SK-N-SH (cell line): ENCODE measurements at regions not wholly inside any gene's neighbourhood (a gene's known extent, or its start where the extent isn't known, plus 50 kb on each side); places are given as distances from the start of the nearest gene placed in this dataset.
A peak's percentile ranks its signal among the peaks of the same experiment; 100 is the strongest.

ENCODE experiments used
- CTCF ChIA-PET: fragments of 300-600, 350-600 bp; formaldehyde crosslinking; extraction: SDS; loops from one replicate; lab custom pipeline; 2021; lab: Yijun Ruan, JAX
- POLR2A ChIA-PET: fragments of 350-600 bp; sonication (Branson Sonifier 250); formaldehyde crosslinking; extraction: SDS; loops from one replicate; lab custom pipeline; 2020; ENCODE audit warnings: antibody characterized with exemption, inconsistent platforms; lab: Yijun Ruan, JAX
- DNase-seq: peaks from one replicate; pipeline ENCODE4 v3.0.0; 2012
- H2AFZ ChIP-seq: fragments of 200-600 bp; sonication (generic); 2 replicates; pipeline ENCODE4 v1.8.1; 2016; ENCODE audit warnings: antibody characterized with exemption, mild to moderate bottlenecking, low read depth
- H3F3A ChIP-seq: fragments of 200-600 bp; sonication (generic); replicated peaks from 2 replicates; pipeline ENCODE3; 2016; ENCODE audit warnings: antibody characterized with exemption, mild to moderate bottlenecking; ENCODE audit not compliant: insufficient read depth
- H3K27ac ChIP-seq, 2 experiments: fragments of 200-500 bp in 1 of 2; fragments of 200-600 bp in 1 of 2; sonication (Bioruptor generic) in 1 of 2; sonication (generic), shearing (Covaris generic) in 1 of 2; 2 replicates each; pipeline versions ENCODE4 v1.5.1 to v1.6.1; 2014 to 2016; ENCODE audit warnings: low read depth in 2 of 2, inconsistent platforms in 1 of 2, low read length in 1 of 2, mild to moderate bottlenecking in 1 of 2, mixed read lengths in 1 of 2
- H3K27me3 ChIP-seq: fragments of 200-600 bp; sonication (generic), shearing (Covaris generic); 2 replicates; pipeline ENCODE4 v1.6.1; 2016; ENCODE audit warnings: mixed run types; ENCODE audit not compliant: insufficient read depth
- H3K36me3 ChIP-seq, 2 experiments: fragments of 200-500 bp in 1 of 2; fragments of 200-600 bp in 1 of 2; sonication (Bioruptor generic) in 1 of 2; sonication (generic) in 1 of 2; replicated peaks in 1 of 2; 2 replicates each; pipeline versions ENCODE3 to v1.5.1; 2014 to 2016; ENCODE audit warnings: low read length in 1 of 2, mild to moderate bottlenecking in 1 of 2; ENCODE audit not compliant: insufficient read depth in 2 of 2, control insufficient read depth in 1 of 2
- H3K4me1 ChIP-seq, 2 experiments: fragments of 200-500 bp in 1 of 2; fragments of 200-600 bp in 1 of 2; sonication (Bioruptor generic) in 1 of 2; sonication (generic), shearing (Covaris generic) in 1 of 2; 2 replicates each; pipeline versions ENCODE4 v1.5.1 to v1.6.1; 2014 to 2016; ENCODE audit warnings: low read depth in 1 of 2, low read length in 1 of 2, mixed run types in 1 of 2; ENCODE audit not compliant: insufficient read depth in 2 of 2, control insufficient read depth in 1 of 2
- H3K4me2 ChIP-seq: fragments of 200-600 bp; sonication (generic), shearing (Covaris generic); 2 replicates; pipeline ENCODE4 v1.6.1; 2017; ENCODE audit warnings: mixed run types
- H3K4me3 ChIP-seq, 2 experiments: fragments of 200-500 bp in 1 of 2; fragments of 200-600 bp in 1 of 2; sonication (Bioruptor generic) in 1 of 2; sonication (generic), shearing (Covaris generic) in 1 of 2; 2 replicates each; pipeline versions ENCODE4 v1.5.1 to v1.8.1; 2014 to 2016; ENCODE audit warnings: low read depth in 2 of 2, inconsistent platforms in 1 of 2, low read length in 1 of 2, mild to moderate bottlenecking in 1 of 2, mixed read lengths in 1 of 2, moderate library complexity in 1 of 2
- H3K79me2 ChIP-seq: fragments of 200-600 bp; sonication (generic); 2 replicates; pipeline ENCODE4 v1.8.1; 2017; ENCODE audit warnings: mild to moderate bottlenecking; ENCODE audit not compliant: insufficient read depth
- H3K9ac ChIP-seq: fragments of 200-600 bp; sonication (generic); 2 replicates; pipeline ENCODE4 v1.6.1; 2017; ENCODE audit warnings: mixed run types
- H3K9me2 ChIP-seq: fragments of 200-600 bp; sonication (generic); 2 replicates; pipeline ENCODE4 v1.6.1; 2017; ENCODE audit warnings: mixed run types
- H3K9me3 ChIP-seq: fragments of 200-600 bp; sonication (generic); 2 replicates; pipeline ENCODE4 v1.6.1; 2017; ENCODE audit warnings: mixed run types, mild to moderate bottlenecking, moderate library complexity
- H4K20me1 ChIP-seq: fragments of 200-600 bp; sonication (generic); 2 replicates; pipeline ENCODE4 v1.6.1; 2017; ENCODE audit warnings: mild to moderate bottlenecking, mixed run types; ENCODE audit not compliant: insufficient read depth
- CHD2 ChIP-seq: fragments of 150-350 bp; IDR thresholded peaks from 2 replicates; pipeline ENCODE4 v1.6.1; 2018; ENCODE audit warnings: low read length; ENCODE audit not compliant: partially characterized antibody
- CTCF ChIP-seq: fragments of 200-600 bp; sonication (generic); IDR thresholded peaks from 2 replicates; pipeline ENCODE4 v1.6.1; 2017; ENCODE audit warnings: antibody characterized with exemption, mild to moderate bottlenecking, moderate library complexity
- EP300 ChIP-seq, 2 experiments: IDR thresholded peaks; 2 replicates each; pipeline versions ENCODE4 v1.4.0 to v1.6.1; 2012; ENCODE audit warnings: borderline replicate concordance in 1 of 2, low read depth in 1 of 2, low read length in 1 of 2
- EZH2phosphoT487 ChIP-seq: fragments of 200-600 bp; sonication (generic); IDR thresholded peaks from 2 replicates; pipeline ENCODE4 v1.6.1; 2017; ENCODE audit warnings: low read depth, mixed run types, mild to moderate bottlenecking, antibody characterized with exemption, moderate library complexity, borderline replicate concordance
- FOSL2 ChIP-seq: IDR thresholded peaks from 2 replicates; pipeline ENCODE4 v1.4.0; 2012; ENCODE audit warnings: low read depth, mild to moderate bottlenecking, moderate library complexity, borderline replicate concordance
- FOXM1 ChIP-seq: IDR thresholded peaks from 2 replicates; pipeline ENCODE4 v1.4.0; 2012; ENCODE audit warnings: low read depth, mild to moderate bottlenecking
- GATA2 ChIP-seq: sonication (generic); formaldehyde crosslinking; IDR thresholded peaks from 2 replicates; pipeline ENCODE4 v1.5.0; 2020; ENCODE audit warnings: mild to moderate bottlenecking, missing genetic modification reagents
- IRF3 ChIP-seq: fragments of 150-350 bp; IDR thresholded peaks from 2 replicates; pipeline ENCODE4 v1.6.1; 2016; ENCODE audit warnings: mild to moderate bottlenecking, low read depth, low read length
- MAX ChIP-seq: IDR thresholded peaks from 2 replicates; pipeline ENCODE4 v1.4.0; 2012; ENCODE audit warnings: low read depth
- MEF2A ChIP-seq: IDR thresholded peaks from 2 replicates; pipeline ENCODE4 v1.4.0; 2012; ENCODE audit warnings: low read depth, borderline replicate concordance
- NRF1 ChIP-seq: IDR thresholded peaks from 2 replicates; pipeline ENCODE4 v1.6.1; 2012; ENCODE audit warnings: low read depth, mild to moderate bottlenecking, low read length
- PBX3 ChIP-seq: IDR thresholded peaks from 2 replicates; pipeline ENCODE4; 2012
- RAD21 ChIP-seq: IDR thresholded peaks from 2 replicates; pipeline ENCODE4 v1.6.1; 2012; ENCODE audit warnings: mild to moderate bottlenecking, low read length
- REST ChIP-seq: IDR thresholded peaks from 2 replicates; pipeline ENCODE4 v1.6.1; 2012; ENCODE audit warnings: mild to moderate bottlenecking, low read depth, low read length, moderate library complexity
- RFX5 ChIP-seq: IDR thresholded peaks from 2 replicates; pipeline ENCODE4 v1.6.1; 2012; ENCODE audit warnings: mild to moderate bottlenecking, improper control_type of control experiment, low read length
- RXRA ChIP-seq: IDR thresholded peaks from 2 replicates; pipeline ENCODE4 v1.4.0; 2012; ENCODE audit warnings: low read depth, mild to moderate bottlenecking, borderline replicate concordance
- TAF1 ChIP-seq: IDR thresholded peaks from 2 replicates; pipeline ENCODE4 v1.6.1; 2012; ENCODE audit warnings: low read depth, mild to moderate bottlenecking, low read length, moderate library complexity, borderline replicate concordance
- TEAD4 ChIP-seq: IDR thresholded peaks from 2 replicates; pipeline ENCODE4 v1.4.0; 2012; ENCODE audit warnings: mild to moderate bottlenecking, borderline replicate concordance; ENCODE audit not compliant: insufficient read depth
- WGBS: methylation state at CpG from one replicate; pipeline ENCODE4 v1.1.6; 2017; ENCODE audit warnings: low lambda C conversion rate; 5-methylcytosine and 5-hydroxymethylcytosine counted together

- H3K79me2 ChIP-seq: no peaks in the 10 kb centered on the region
- H3K9me3 ChIP-seq: peaks cover 4% of the 10 kb centered on the region; the same call in 1 of the 2 replicates
- no peak for DNase-seq
- no peaks in the 10 kb centered on the region for H3K4me1 ChIP-seq
- WGBS: 44% methylated on average over 4 of the region's 4 CpGs
- no peaks in the 10 kb centered on the region for H3K27me3 ChIP-seq
- H2AFZ ChIP-seq: peak overlapping the region; percentile 70
- CTCF ChIA-PET: interaction anchor here (1.7 kb wide), 1 partner anchor 31 kb away, joined by 8 read pairs; no protein-coding TSS in a partner anchor
- H3K4me3 ChIP-seq: no peak overlapping the region
- POLR2A ChIA-PET: no interaction called here
- no peaks in the 10 kb centered on the region for H3K9me2 ChIP-seq
- no peaks in the 10 kb centered on the region for H3K36me3 ChIP-seq
- H3K27ac ChIP-seq: no peak overlapping the region
- no peak overlapping the region for H3K9ac ChIP-seq
- TF ChIP-seq TEAD4 (no peak), RFX5 (no peak), MAX (no peak), IRF3 (no peak), CHD2 (no peak), EP300 (IDR thresholded peaks at IDR 0.05; ENCODE audit: borderline replicate concordance in 1 of 2, low read depth in 1 of 2, low read length in 1 of 2) (no peak), PBX3 (no peak), RXRA (no peak), FOXM1 (no peak), CTCF (no peak), REST (no peak), EZH2phosphoT487 (no peak), TAF1 (no peak), MEF2A (no peak), FOSL2 (no peak), RAD21 (no peak), NRF1 (no peak), GATA2 (CRISPR knock-in tag) (no peak)
- H3K4me2 ChIP-seq: no peak overlapping the region
- H4K20me1 ChIP-seq: no peaks in the 10 kb centered on the region
- no peaks in the 10 kb centered on the region for H3F3A ChIP-seq
Observed at GRCh38 chr3:67082533-67083024, 84.5 kb downstream of the KBTBD8 start.
